Liver (tissue), 8 donors: ENCODE measurements at regions not wholly inside any gene's neighbourhood (a gene's known extent, or its start where the extent isn't known, plus 50 kb on each side); places are given as distances from the start of the nearest gene placed in this dataset.

ENCODE experiments used
- DNase-seq: peaks from one replicate; pipeline ENCODE4 v3.0.0-alpha.2; 2017; ENCODE audit warnings: low spot score
- H3K27ac ChIP-seq, 2 donors: one replicate each; pipeline ENCODE4 v1.7.0; 2013; ENCODE audit warnings: inconsistent platforms in 2 of 2, low read length in 2 of 2, control low read depth in 1 of 2, low read depth in 1 of 2, mild to moderate bottlenecking in 1 of 2
- H3K27me3 ChIP-seq, 4 donors: one replicate each; pipeline versions ENCODE4 v1.6.1 to v1.7.0; 2013; ENCODE audit warnings: low read length in 3 of 4, inconsistent platforms in 1 of 4, mild to moderate bottlenecking in 1 of 4, moderate library complexity in 1 of 4; ENCODE audit not compliant: control insufficient read depth in 4 of 4, insufficient read depth in 4 of 4
- H3K36me3 ChIP-seq, 4 donors: one replicate each; pipeline versions ENCODE4 v1.6.1 to v1.7.0; 2013; ENCODE audit warnings: low read length in 3 of 4, mild to moderate bottlenecking in 3 of 4, low read depth in 1 of 4, moderate library complexity in 1 of 4; ENCODE audit not compliant: control insufficient read depth in 4 of 4, insufficient read depth in 3 of 4
- H3K4me1 ChIP-seq, 4 donors: one replicate each; pipeline versions ENCODE4 v1.6.1 to v1.7.0; 2013; ENCODE audit warnings: low read length in 3 of 4, mild to moderate bottlenecking in 3 of 4, moderate library complexity in 1 of 4; ENCODE audit not compliant: control insufficient read depth in 4 of 4, insufficient read depth in 4 of 4
- H3K4me3 ChIP-seq, 3 donors: one replicate each; pipeline versions ENCODE4 v1.6.1 to v1.7.0; 2013; ENCODE audit warnings: low read length in 3 of 3, control low read depth in 1 of 3, low read depth in 1 of 3, mild to moderate bottlenecking in 1 of 3
- H3K9ac ChIP-seq, 2 donors: one replicate each; pipeline ENCODE4 v1.7.0; 2013; ENCODE audit warnings: low read length in 2 of 2, mild to moderate bottlenecking in 2 of 2, moderate library complexity in 2 of 2, control low read depth in 1 of 2, low read depth in 1 of 2
- H3K9me3 ChIP-seq, 4 donors: one replicate each; pipeline versions ENCODE4 v1.6.1 to v1.7.0; 2013; ENCODE audit warnings: low read length in 3 of 4; ENCODE audit not compliant: control insufficient read depth in 4 of 4
- ATF3 ChIP-seq: IDR thresholded peaks from 2 replicates; pipeline ENCODE4 v1.6.1; 2016; ENCODE audit warnings: antibody characterized with exemption
- EGR1 ChIP-seq, 2 donors: IDR thresholded peaks; 2 replicates each; pipeline ENCODE4 v1.6.1; 2016 to 2018; ENCODE audit warnings: antibody characterized with exemption in 2 of 2, low read depth in 2 of 2
- FOXA1 ChIP-seq: IDR thresholded peaks from 2 replicates; pipeline ENCODE4 v1.6.1; 2016; ENCODE audit warnings: antibody characterized with exemption
- FOXA2 ChIP-seq: IDR thresholded peaks from 2 replicates; pipeline ENCODE4 v1.6.1; 2016; ENCODE audit warnings: antibody characterized with exemption
- GABPA ChIP-seq, 2 donors: IDR thresholded peaks in 1 of 2; conservative IDR thresholded peaks in 1 of 2; 2 replicates each; pipeline ENCODE4 v1.6.1; 2016; ENCODE audit warnings: antibody characterized with exemption in 2 of 2, mild to moderate bottlenecking in 1 of 2, moderate library complexity in 1 of 2
- HNF4A ChIP-seq, 2 donors: conservative IDR thresholded peaks; 2 replicates each; pipeline ENCODE4 v1.6.1; 2016; ENCODE audit warnings: antibody characterized with exemption in 2 of 2, mild to moderate bottlenecking in 2 of 2
- HNF4G ChIP-seq: IDR thresholded peaks from 2 replicates; pipeline ENCODE4 v1.6.1; 2016; ENCODE audit warnings: antibody characterized with exemption
- JUND ChIP-seq, 2 donors: IDR thresholded peaks; 2 replicates each; pipeline ENCODE4 v1.6.1; 2016; ENCODE audit warnings: antibody characterized with exemption in 2 of 2
- MAX ChIP-seq: IDR thresholded peaks from 2 replicates; pipeline ENCODE4 v1.6.1; 2016; ENCODE audit warnings: antibody characterized with exemption
- NR2F2 ChIP-seq: IDR thresholded peaks from 2 replicates; pipeline ENCODE4 v1.6.1; 2016; ENCODE audit warnings: antibody characterized with exemption
- RAD21 ChIP-seq, 2 donors: IDR thresholded peaks; 2 replicates each; pipeline ENCODE4 v1.6.1; 2016; ENCODE audit warnings: antibody characterized with exemption in 2 of 2, mild to moderate bottlenecking in 2 of 2
- REST ChIP-seq: IDR thresholded peaks from 2 replicates; pipeline ENCODE4 v1.6.1; 2016; ENCODE audit warnings: antibody characterized with exemption, mild to moderate bottlenecking
- RXRA ChIP-seq, 2 donors: IDR thresholded peaks; 2 replicates each; pipeline ENCODE4 v1.6.1; 2017 to 2018; ENCODE audit warnings: antibody characterized with exemption in 2 of 2, mild to moderate bottlenecking in 1 of 2
- SP1 ChIP-seq: IDR thresholded peaks from 2 replicates; pipeline ENCODE4 v1.6.1; 2018; ENCODE audit warnings: antibody characterized with exemption, mild to moderate bottlenecking
- TAF1 ChIP-seq: conservative IDR thresholded peaks from 2 replicates; pipeline ENCODE4 v1.6.1; 2016; ENCODE audit warnings: antibody characterized with exemption, mild to moderate bottlenecking
- YY1 ChIP-seq: IDR thresholded peaks from 2 replicates; pipeline ENCODE4 v1.6.1; 2016; ENCODE audit warnings: antibody characterized with exemption, mild to moderate bottlenecking
- WGBS: extraction: QIAGEN DNeasy Blood & Tissue Kit; methylation state at CpG from one replicate; pipeline ENCODE4 v1.1.7; 2013; 5-methylcytosine and 5-hydroxymethylcytosine counted together
- TF ChIP-seq, protein P1 (sequence below): fragments of 150-350 bp; IDR thresholded peaks from 2 replicates; pipeline ENCODE4 v1.5.1; 2017; ENCODE audit warnings: improper control_type of control experiment, low read depth, low read length; ENCODE audit not compliant: missing input control
- TF ChIP-seq, protein P2 (sequence below): IDR thresholded peaks from 2 replicates; pipeline ENCODE4 v1.6.1; 2016; ENCODE audit warnings: antibody characterized with exemption
- donor health status: healthy.
- donor health status: healthy.
- donor health status: healthy.
- donor health status: healthy.
- donor health status: healthy.

- Histone ChIP-seq H3K9ac (no peak overlapping the region), H3K36me3 (no peaks in the 10 kb centered on the region), H3K4me3 (no peak overlapping the region), H3K9me3 (no peaks in the 10 kb centered on the region), H3K27ac (no peak overlapping the region), H3K4me1 (no peaks in the 10 kb centered on the region), H3K27me3 (no peaks in the 10 kb centered on the region)
- WGBS = 52% methylated on average over 2 of the region's 2 CpGs
- no peak for TF ChIP-seq GABPA (IDR thresholded peaks at IDR 0.05 in 1 of 2, conservative IDR thresholded peaks at IDR 0.05 in 1 of 2)
- no peak for TF ChIP-seq JUND (IDR thresholded peaks at IDR 0.05)
- no peak for TF ChIP-seq REST
- no peak for TF ChIP-seq NR2F2
- no peak for TF ChIP-seq TAF1
- TF ChIP-seq ATF3 = no peak
- no peak for TF ChIP-seq HNF4G
- no peak for TF ChIP-seq RAD21 (IDR thresholded peaks at IDR 0.05)
- TF ChIP-seq, protein P1, sequence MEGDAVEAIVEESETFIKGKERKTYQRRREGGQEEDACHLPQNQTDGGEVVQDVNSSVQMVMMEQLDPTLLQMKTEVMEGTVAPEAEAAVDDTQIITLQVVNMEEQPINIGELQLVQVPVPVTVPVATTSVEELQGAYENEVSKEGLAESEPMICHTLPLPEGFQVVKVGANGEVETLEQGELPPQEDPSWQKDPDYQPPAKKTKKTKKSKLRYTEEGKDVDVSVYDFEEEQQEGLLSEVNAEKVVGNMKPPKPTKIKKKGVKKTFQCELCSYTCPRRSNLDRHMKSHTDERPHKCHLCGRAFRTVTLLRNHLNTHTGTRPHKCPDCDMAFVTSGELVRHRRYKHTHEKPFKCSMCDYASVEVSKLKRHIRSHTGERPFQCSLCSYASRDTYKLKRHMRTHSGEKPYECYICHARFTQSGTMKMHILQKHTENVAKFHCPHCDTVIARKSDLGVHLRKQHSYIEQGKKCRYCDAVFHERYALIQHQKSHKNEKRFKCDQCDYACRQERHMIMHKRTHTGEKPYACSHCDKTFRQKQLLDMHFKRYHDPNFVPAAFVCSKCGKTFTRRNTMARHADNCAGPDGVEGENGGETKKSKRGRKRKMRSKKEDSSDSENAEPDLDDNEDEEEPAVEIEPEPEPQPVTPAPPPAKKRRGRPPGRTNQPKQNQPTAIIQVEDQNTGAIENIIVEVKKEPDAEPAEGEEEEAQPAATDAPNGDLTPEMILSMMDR = no peak
- TF ChIP-seq SP1 = no peak
- TF ChIP-seq HNF4A (conservative IDR thresholded peaks at IDR 0.05) = no peak
- TF ChIP-seq YY1 = no peak
- no peak for TF ChIP-seq RXRA (IDR thresholded peaks at IDR 0.05)
- TF ChIP-seq, protein P2, sequence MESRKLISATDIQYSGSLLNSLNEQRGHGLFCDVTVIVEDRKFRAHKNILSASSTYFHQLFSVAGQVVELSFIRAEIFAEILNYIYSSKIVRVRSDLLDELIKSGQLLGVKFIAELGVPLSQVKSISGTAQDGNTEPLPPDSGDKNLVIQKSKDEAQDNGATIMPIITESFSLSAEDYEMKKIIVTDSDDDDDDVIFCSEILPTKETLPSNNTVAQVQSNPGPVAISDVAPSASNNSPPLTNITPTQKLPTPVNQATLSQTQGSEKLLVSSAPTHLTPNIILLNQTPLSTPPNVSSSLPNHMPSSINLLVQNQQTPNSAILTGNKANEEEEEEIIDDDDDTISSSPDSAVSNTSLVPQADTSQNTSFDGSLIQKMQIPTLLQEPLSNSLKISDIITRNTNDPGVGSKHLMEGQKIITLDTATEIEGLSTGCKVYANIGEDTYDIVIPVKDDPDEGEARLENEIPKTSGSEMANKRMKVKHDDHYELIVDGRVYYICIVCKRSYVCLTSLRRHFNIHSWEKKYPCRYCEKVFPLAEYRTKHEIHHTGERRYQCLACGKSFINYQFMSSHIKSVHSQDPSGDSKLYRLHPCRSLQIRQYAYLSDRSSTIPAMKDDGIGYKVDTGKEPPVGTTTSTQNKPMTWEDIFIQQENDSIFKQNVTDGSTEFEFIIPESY = no peak
- TF ChIP-seq FOXA1 = no peak
- TF ChIP-seq FOXA2 = no peak
- no peak for TF ChIP-seq MAX
- no peak for TF ChIP-seq EGR1 (IDR thresholded peaks at IDR 0.05; ENCODE audit: low read depth in 2 of 2)
- no peak for DNase-seq
These were observed 903.7 kb downstream of the TDRD15 start for GRCh38 chr2:22027345-22028005.
